ENCODE measurements at regions not wholly inside any gene's neighbourhood (a gene's known extent, or its start where the extent isn't known, plus 50 kb on each side); places are given as distances from the start of the nearest gene placed in this dataset.
"Not testable (repeated sequence)": the region's sequence is repeated elsewhere in the genome, so short reads cannot be mapped to it uniquely, and the experiment has no call there.

GRCh38 chr16:59116744-59117143, 382.6 kb upstream of the GOT2 start:
- no peak for DNase-seq

- DNase-seq = no peak
Measured at GRCh38 chr16:59114790-59115189, 380.7 kb upstream of the GOT2 start.

GRCh38 chr16:59113004-59113670, 379.0 kb upstream of the GOT2 start:
- DNase-seq = no peak

GRCh38 chr16:59111280-59111679, 377.2 kb upstream of the GOT2 start:
- no peak for DNase-seq

- DNase-seq = no peak
Measured at GRCh38 chr16:59108374-59108773, 374.3 kb upstream of the GOT2 start.

- DNase-seq = not testable (repeated sequence)
Measured at GRCh38 chr16:59096682-59097081, 362.6 kb upstream of the GOT2 start.

- DNase-seq = no peak
Measured at GRCh38 chr16:59090541-59090940, 356.4 kb upstream of the GOT2 start.

- DNase-seq = no peak
Measured at GRCh38 chr16:59088431-59088830, 354.3 kb upstream of the GOT2 start.

GRCh38 chr16:59087641-59088040, 353.5 kb upstream of the GOT2 start:
- DNase-seq = no peak

GRCh38 chr16:59067205-59067604, 333.1 kb upstream of the GOT2 start:
- DNase-seq = no peak

GRCh38 chr16:59060207-59060606, 326.1 kb upstream of the GOT2 start:
- no peak for DNase-seq

GRCh38 chr16:59058250-59058649, 324.1 kb upstream of the GOT2 start:
- DNase-seq = no peak

GRCh38 chr16:59053911-59054310, 319.8 kb upstream of the GOT2 start:
- DNase-seq = no peak

- no peak for DNase-seq
Measured at GRCh38 chr16:59052231-59052630, 318.1 kb upstream of the GOT2 start.

GRCh38 chr16:59048876-59049275, 314.8 kb upstream of the GOT2 start:
- DNase-seq = no peak

GRCh38 chr16:59047114-59047513, 313.0 kb upstream of the GOT2 start:
- no peak for DNase-seq

- no peak for DNase-seq
Measured at GRCh38 chr16:59046335-59046734, 312.2 kb upstream of the GOT2 start.

GRCh38 chr16:59045501-59045900, 311.4 kb upstream of the GOT2 start:
- DNase-seq = no peak

- no peak for DNase-seq
Measured at GRCh38 chr16:59044616-59045015, 310.5 kb upstream of the GOT2 start.

- no peak for DNase-seq
Measured at GRCh38 chr16:59042301-59042700, 308.2 kb upstream of the GOT2 start.

GRCh38 chr16:59039066-59039720, 305.1 kb upstream of the GOT2 start:
- no peak for DNase-seq

GRCh38 chr16:59030923-59031485, 296.9 kb upstream of the GOT2 start:
- no peak for DNase-seq

GRCh38 chr16:59021751-59022150, 287.6 kb upstream of the GOT2 start:
- DNase-seq = no peak

- no peak for DNase-seq
Measured at GRCh38 chr16:59013930-59014329, 279.8 kb upstream of the GOT2 start.

- DNase-seq = no peak
Measured at GRCh38 chr16:58999762-59000161, 265.6 kb upstream of the GOT2 start.
